B cell (primary cell): ENCODE measurements at regions not wholly inside any gene's neighbourhood (a gene's known extent, or its start where the extent isn't known, plus 50 kb on each side); places are given as distances from the start of the nearest gene placed in this dataset.

Experiments used
- ATAC-seq: fragments of 200-7000 bp; cut with Tn5 transposase; one replicate; pipeline ENCODE4 v1.10.0; 2021; ENCODE audit warnings: low read depth, mild to moderate bottlenecking, moderate number of reproducible peaks, moderate library complexity
- CTCF ChIA-PET: fragments of 350-600 bp; sonication (Branson Sonifier 250); formaldehyde crosslinking; loops from one replicate; lab custom pipeline; 2021; ENCODE audit warnings: antibody characterized with exemption, inconsistent platforms; lab: Charles Lee
- POLR2A ChIA-PET: fragments of 350-600 bp; sonication (Branson Sonifier 250); formaldehyde crosslinking; loops from one replicate; lab custom pipeline; 2021; ENCODE audit warnings: antibody characterized with exemption; lab: Charles Lee
- DNase-seq: peaks from one replicate; pipeline ENCODE4 v3.0.0; 2013
- H2AFZ ChIP-seq: 2 replicates; pipeline ENCODE4 v1.6.1; 2012; ENCODE audit warnings: mild to moderate bottlenecking, low read depth, low read length; ENCODE audit not compliant: insufficient read depth, poor library complexity, severe bottlenecking
- H3K27ac ChIP-seq, 2 donors: 1 replicate in 1 of 2; 2 replicates in 1 of 2; pipeline ENCODE4 v1.5.1; 2012 to 2013; ENCODE audit warnings: low read length in 2 of 2, mild to moderate bottlenecking in 2 of 2, moderate library complexity in 1 of 2
- H3K27me3 ChIP-seq, 4 experiments: fragments of 200-600 bp in 1 of 4; sonication (generic) in 1 of 4; replicated peaks in 1 of 4; 1 replicate in 2 of 4; 2 replicates in 2 of 4; pipeline versions ENCODE4 v1.6.1 to v1.7.0; 2013 to 2016; ENCODE audit warnings: low read length in 3 of 4, mild to moderate bottlenecking in 2 of 4, mixed read lengths in 1 of 4, moderate library complexity in 1 of 4; ENCODE audit not compliant: insufficient read depth in 4 of 4, control insufficient read depth in 3 of 4; ENCODE audit errors: control extremely low read depth in 1 of 4
- H3K36me3 ChIP-seq, 2 experiments: replicated peaks in 1 of 2; 1 replicate in 1 of 2; 2 replicates in 1 of 2; pipeline versions ENCODE4 v1.6.1 to v1.7.1; 2013; ENCODE audit warnings: low read length in 1 of 2; ENCODE audit not compliant: insufficient read depth in 2 of 2, control insufficient read depth in 1 of 2; ENCODE audit errors: control extremely low read depth in 1 of 2, extremely low read depth in 1 of 2
- H3K4me1 ChIP-seq, 2 donors: fragments of 200-600 bp in 1 of 2; sonication (generic) in 1 of 2; 1 replicate in 1 of 2; 2 replicates in 1 of 2; pipeline versions ENCODE4 v1.5.1 to v1.6.1; 2013 to 2017; ENCODE audit warnings: low read length in 2 of 2; ENCODE audit not compliant: control insufficient read depth in 2 of 2, insufficient read depth in 2 of 2
- H3K4me2 ChIP-seq: replicated peaks from 2 replicates; pipeline ENCODE3; 2012; ENCODE audit warnings: mild to moderate bottlenecking, low read depth, low read length; ENCODE audit not compliant: poor library complexity, severe bottlenecking
- H3K4me3 ChIP-seq, 5 experiments: fragments of 200-600 bp in 1 of 5; sonication (generic) in 1 of 5; 1 replicate in 3 of 5; 2 replicates in 2 of 5; pipeline versions ENCODE4 v1.5.1 to v1.7.0; 2011 to 2016; ENCODE audit warnings: low read length in 4 of 5, mild to moderate bottlenecking in 4 of 5, low read depth in 2 of 5, control low read depth in 1 of 5, moderate library complexity in 1 of 5; ENCODE audit not compliant: insufficient read depth in 1 of 5; ENCODE audit errors: control extremely low read depth in 1 of 5, extremely low read depth in 1 of 5
- H3K79me2 ChIP-seq: fragments of 200-600 bp; sonication (generic); one replicate; pipeline ENCODE4 v1.6.0; 2016; ENCODE audit warnings: low read length; ENCODE audit not compliant: control insufficient read depth, insufficient read depth
- H3K9ac ChIP-seq: fragments of 200-600 bp; sonication (generic); 2 replicates; pipeline ENCODE4 v1.6.1; 2017; ENCODE audit warnings: mild to moderate bottlenecking, low read length, moderate library complexity
- H3K9me3 ChIP-seq, 3 donors: one replicate each; pipeline versions ENCODE4 v1.6.1 to v1.7.1; 2013; ENCODE audit warnings: low read length in 2 of 3; ENCODE audit not compliant: control insufficient read depth in 2 of 3, insufficient read depth in 1 of 3; ENCODE audit errors: control extremely low read depth in 1 of 3
- H4K20me1 ChIP-seq: 2 replicates; pipeline ENCODE4 v1.6.0; 2012; ENCODE audit warnings: mild to moderate bottlenecking, low read length; ENCODE audit not compliant: insufficient read depth, control insufficient read depth, poor library complexity, severe bottlenecking
- H3K27ac Mint-ChIP-seq: one replicate; pipeline ENCODE4 v1.8.0; 2021; ENCODE audit warnings: mixed read lengths
- H3K27me3 Mint-ChIP-seq: one replicate; pipeline ENCODE4 v1.8.0; 2021; ENCODE audit warnings: mixed read lengths
- H3K4me1 Mint-ChIP-seq: one replicate; pipeline ENCODE4 v1.8.0; 2021; ENCODE audit warnings: mixed read lengths
- H3K4me3 Mint-ChIP-seq: one replicate; pipeline ENCODE4 v1.8.0; 2021; ENCODE audit warnings: mixed read lengths
- H3K9me3 Mint-ChIP-seq: one replicate; pipeline ENCODE4 v1.8.0; 2022; ENCODE audit warnings: mixed read lengths; ENCODE audit not compliant: insufficient read depth
- CTCF ChIP-seq: fragments of 200-600 bp; IDR thresholded peaks from one replicate; pipeline ENCODE4 v1.8.0; 2022; ENCODE audit warnings: antibody characterized with exemption, mild to moderate bottlenecking
- EZH2 ChIP-seq: IDR thresholded peaks from 2 replicates; pipeline ENCODE4 v1.6.1; 2012; ENCODE audit warnings: borderline replicate concordance, low read depth, mild to moderate bottlenecking, moderate library complexity, low read length; ENCODE audit not compliant: insufficient read depth, poor library complexity, severe bottlenecking
- WGBS: methylation state at CpG from one replicate; pipeline ENCODE4 v1.1.5; 2013; ENCODE audit warnings: missing lambda C conversion rate; ENCODE audit not compliant: insufficient coverage; 5-methylcytosine and 5-hydroxymethylcytosine counted together
- intact Hi-C: fragments of 100-400 bp; cut with micrococcal nuclease; formaldehyde crosslinking; loops from one replicate; pipeline ENCODE4 v1.10.0; 2022

DNA sequence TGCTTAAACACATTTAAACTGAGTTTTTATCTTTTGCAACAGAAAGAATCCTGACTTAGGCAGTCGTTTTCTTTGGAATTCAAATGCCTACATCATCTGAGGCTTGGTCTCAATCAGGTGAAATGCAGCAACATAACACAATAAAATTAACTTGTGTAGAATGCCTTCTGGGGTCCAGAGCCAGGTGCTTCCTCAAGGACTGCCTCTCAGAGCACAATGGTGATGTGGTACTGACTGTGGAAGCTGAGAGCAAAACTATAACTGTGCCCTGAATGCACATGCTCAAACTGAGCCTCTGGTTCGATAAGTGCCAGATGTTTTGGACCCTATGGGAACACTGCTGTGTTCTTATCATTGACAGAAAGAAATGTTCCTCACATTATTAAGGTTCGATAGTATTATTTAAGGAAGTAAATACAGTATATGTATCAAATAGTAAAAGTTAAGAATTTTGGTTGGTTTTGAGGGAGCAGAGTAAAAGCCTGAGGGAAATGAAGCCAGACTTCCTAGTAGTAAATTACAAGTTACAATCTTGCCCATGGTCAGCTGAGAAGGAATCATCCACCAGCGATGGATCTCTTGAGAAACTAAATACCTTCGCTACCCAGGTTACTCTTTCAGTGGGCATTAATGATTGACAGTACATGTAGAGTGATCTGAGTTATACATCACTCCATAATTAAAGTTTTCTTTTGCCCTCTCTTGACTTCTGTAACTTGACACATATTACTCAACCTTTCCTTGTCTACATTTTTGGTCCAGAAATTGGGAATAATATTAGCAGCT is 122.9 kb upstream of the ATP2B1 start:
- TF ChIP-seq CTCF (no peak), EZH2 (no peak)
- Mint-ChIP-seq H3K4me3 (no peak overlapping the region), H3K27ac (no peak overlapping the region), H3K4me1 (peaks cover 5% of the 10 kb centered on the region), H3K27me3 (no peaks in the 10 kb centered on the region), H3K9me3 (no peaks in the 10 kb centered on the region)
- DNase-seq (no peak), ATAC-seq (no peak)
- H3K4me3 ChIP-seq = no peak overlapping the region
- H3K4me2 ChIP-seq = no peak overlapping the region
- ChIA-PET CTCF (interaction anchor here (0.7 to 1.4 kb wide), 2 partner anchors 13 to 132 kb away, joined by 3 read pairs; no protein-coding TSS in a partner anchor), POLR2A (no interaction called here)
- WGBS = no CpG with 5 or more reads among the region's 5 CpGs
- no peaks in the 10 kb centered on the region for H3K36me3 ChIP-seq
- intact Hi-C loops = no loop called here
- H3K27me3 ChIP-seq = no peaks in the 10 kb centered on the region
- H4K20me1 ChIP-seq = no peaks in the 10 kb centered on the region
- H3K4me1 ChIP-seq = no peaks in the 10 kb centered on the region
- no peak overlapping the region for H3K9ac ChIP-seq
- H2AFZ ChIP-seq = no peak overlapping the region
- no peak overlapping the region for H3K27ac ChIP-seq
- no peaks in the 10 kb centered on the region for H3K79me2 ChIP-seq
- H3K9me3 ChIP-seq = no peaks in the 10 kb centered on the region

DNA sequence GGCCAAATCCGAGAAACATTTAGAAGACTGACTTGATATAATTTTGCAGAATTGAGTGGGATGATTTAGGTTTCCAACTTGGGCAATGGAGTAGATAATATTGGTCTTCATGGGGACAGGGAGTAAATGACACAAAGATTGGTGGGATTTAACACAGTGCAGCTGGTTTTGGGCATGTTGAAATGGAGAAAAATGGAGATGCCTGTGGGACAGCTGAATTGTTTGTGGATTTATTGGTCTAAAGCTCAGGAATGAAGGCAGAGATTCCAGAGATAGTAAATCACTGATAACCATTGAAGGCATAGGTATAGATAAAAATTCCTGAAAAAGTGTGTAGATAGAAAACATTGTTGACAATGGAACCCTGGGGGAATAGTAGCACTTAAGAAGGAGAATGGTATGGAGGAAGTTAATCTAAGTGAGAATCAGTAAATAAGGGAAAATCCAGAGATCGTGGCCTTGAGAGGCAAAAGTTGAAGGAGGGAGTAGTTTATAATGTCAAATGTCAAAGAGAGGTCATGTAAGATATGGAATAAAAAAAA is 120.9 kb upstream of the ATP2B1 start:
- Histone ChIP-seq H3K9me3 (no peaks in the 10 kb centered on the region), H2AFZ (no peak overlapping the region), H4K20me1 (no peaks in the 10 kb centered on the region), H3K79me2 (no peaks in the 10 kb centered on the region), H3K9ac (no peak overlapping the region), H3K36me3 (no peaks in the 10 kb centered on the region), H3K27me3 (no peaks in the 10 kb centered on the region), H3K27ac (no peak overlapping the region), H3K4me2 (no peak overlapping the region), H3K4me1 (no peaks in the 10 kb centered on the region), H3K4me3 (no peak overlapping the region)
- CTCF ChIA-PET = interaction anchor here (1.0 kb wide), 1 partner anchor 10 kb away, joined by 3 read pairs; no protein-coding TSS in a partner anchor
- ATAC-seq (no peak), DNase-seq (no peak)
- WGBS = 91% methylated on average over 2 of the region's 2 CpGs
- no peak overlapping the region for H3K27ac Mint-ChIP-seq
- POLR2A ChIA-PET = no interaction called here
- no peak overlapping the region for H3K4me3 Mint-ChIP-seq
- TF ChIP-seq CTCF = no peak
- no peak for TF ChIP-seq EZH2
- H3K9me3 Mint-ChIP-seq = no peaks in the 10 kb centered on the region
- no peaks in the 10 kb centered on the region for H3K27me3 Mint-ChIP-seq
- peaks cover 15% of the 10 kb centered on the region for H3K4me1 Mint-ChIP-seq
- intact Hi-C loops = loop anchor here (10.0 kb wide), 1 partner anchor 55 kb away; no protein-coding TSS in a partner anchor
